Tibial nerve (tissue), 3 donors: ENCODE measurements at regions not wholly inside any gene's neighbourhood (a gene's known extent, or its start where the extent isn't known, plus 50 kb on each side); places are given as distances from the start of the nearest gene placed in this dataset.

Experiments used
- CTCF ChIP-seq, 5 experiments: fragments of 200-600 bp in 3 of 5; fragments of 450-650 bp in 2 of 5; sonication (generic) in 3 of 5; IDR thresholded peaks; one replicate each; pipeline ENCODE4 v1.5.1; 2016 to 2019; ENCODE audit warnings: antibody characterized with exemption in 5 of 5, mild to moderate bottlenecking in 3 of 5, moderate library complexity in 2 of 5
- POLR2A ChIP-seq, 2 donors: fragments of 450-650 bp; IDR thresholded peaks; one replicate each; pipeline ENCODE4 v1.6.1; 2017; ENCODE audit warnings: antibody characterized with exemption in 2 of 2, mild to moderate bottlenecking in 2 of 2, moderate library complexity in 2 of 2

DNA sequence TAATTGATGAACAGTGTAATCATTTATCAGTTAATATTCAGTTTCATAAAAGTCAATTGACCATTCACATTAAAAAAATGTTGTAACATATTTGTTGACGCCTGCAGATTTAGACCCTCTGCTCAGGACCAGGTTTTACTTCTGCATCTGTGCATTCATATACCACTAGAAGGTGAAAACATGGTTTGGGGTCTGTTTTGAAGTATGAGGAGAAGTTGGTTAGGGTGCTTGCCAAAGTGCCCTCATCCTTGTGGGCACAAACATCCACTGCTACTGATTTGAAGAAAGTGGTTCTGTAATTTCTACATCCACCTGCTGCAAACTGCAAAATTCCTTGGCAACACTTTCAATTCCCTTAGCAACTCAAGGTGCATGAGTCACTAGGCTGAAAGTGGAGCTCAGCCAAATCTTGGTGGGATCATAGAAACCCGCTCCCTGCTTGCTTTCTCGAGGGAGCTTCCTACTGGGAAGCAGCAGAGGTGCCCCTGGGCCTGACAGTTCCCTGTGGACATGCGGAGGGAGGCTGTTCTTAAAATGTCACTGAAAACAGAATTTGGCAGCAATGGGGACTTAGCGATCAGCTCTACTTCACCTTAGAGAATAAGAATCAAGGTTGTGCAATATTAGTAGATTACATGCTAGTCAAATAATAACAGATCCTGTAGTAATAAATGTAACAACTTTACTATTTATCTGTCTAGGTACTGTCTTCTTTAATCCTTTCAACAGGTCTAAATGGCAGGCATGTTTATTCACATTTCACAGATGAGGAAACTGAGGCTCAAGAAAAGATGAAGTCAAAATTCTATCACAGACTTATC is 301.0 kb upstream of the TBL1XR1 start:
- no peak for TF ChIP-seq CTCF (IDR thresholded peaks at IDR 0.05)
- no peak for TF ChIP-seq POLR2A (IDR thresholded peaks at IDR 0.05)
